ENCODE measurements at regions not wholly inside any gene's neighbourhood (a gene's known extent, or its start where the extent isn't known, plus 50 kb on each side); places are given as distances from the start of the nearest gene placed in this dataset.
A peak's percentile ranks its signal among the peaks of the same experiment; 100 is the strongest.

DNA sequence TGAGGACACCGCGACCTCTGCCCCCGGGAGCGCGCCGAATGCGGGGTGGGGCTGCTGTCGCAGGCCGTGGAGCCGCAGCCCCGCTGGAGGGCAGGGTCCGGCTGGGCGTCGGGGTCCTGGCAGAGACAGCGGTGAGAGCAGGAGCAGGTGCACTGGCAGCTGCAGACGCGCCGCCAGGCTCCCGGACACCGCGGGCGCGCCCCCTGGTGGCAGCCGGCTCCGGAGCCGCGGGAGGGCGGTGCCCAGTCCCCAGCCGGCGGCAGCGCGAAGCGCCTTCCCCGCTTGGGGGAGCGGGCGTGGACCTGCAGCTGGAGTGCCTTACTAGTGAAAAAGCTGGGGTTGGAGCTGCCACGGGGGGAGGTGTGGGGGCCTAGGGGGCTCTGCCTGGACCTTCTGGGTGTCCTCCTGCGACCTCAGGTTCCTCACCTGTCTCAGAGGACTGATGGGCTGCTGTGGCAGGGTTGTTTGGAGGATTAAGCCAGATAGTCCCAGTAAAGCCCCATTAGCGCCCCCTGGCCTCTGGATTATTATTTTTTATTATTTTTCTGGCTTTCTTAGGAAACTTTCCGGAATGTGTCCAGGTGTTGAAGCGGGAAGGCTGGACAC, 274.2 kb downstream of the CCDC74A start (continued):
- TF ChIP-seq, protein P1, sequence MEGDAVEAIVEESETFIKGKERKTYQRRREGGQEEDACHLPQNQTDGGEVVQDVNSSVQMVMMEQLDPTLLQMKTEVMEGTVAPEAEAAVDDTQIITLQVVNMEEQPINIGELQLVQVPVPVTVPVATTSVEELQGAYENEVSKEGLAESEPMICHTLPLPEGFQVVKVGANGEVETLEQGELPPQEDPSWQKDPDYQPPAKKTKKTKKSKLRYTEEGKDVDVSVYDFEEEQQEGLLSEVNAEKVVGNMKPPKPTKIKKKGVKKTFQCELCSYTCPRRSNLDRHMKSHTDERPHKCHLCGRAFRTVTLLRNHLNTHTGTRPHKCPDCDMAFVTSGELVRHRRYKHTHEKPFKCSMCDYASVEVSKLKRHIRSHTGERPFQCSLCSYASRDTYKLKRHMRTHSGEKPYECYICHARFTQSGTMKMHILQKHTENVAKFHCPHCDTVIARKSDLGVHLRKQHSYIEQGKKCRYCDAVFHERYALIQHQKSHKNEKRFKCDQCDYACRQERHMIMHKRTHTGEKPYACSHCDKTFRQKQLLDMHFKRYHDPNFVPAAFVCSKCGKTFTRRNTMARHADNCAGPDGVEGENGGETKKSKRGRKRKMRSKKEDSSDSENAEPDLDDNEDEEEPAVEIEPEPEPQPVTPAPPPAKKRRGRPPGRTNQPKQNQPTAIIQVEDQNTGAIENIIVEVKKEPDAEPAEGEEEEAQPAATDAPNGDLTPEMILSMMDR (IDR thresholded peaks at IDR 0.05 in 2 of 3, conservative IDR thresholded peaks at IDR 0.05 in 1 of 3; ENCODE audit: insufficient read depth in 2 of 3, low read depth in 1 of 3, low read length in 3 of 3), result peak; percentile 66 to 91 (median 68)
- TF ChIP-seq, protein P2, sequence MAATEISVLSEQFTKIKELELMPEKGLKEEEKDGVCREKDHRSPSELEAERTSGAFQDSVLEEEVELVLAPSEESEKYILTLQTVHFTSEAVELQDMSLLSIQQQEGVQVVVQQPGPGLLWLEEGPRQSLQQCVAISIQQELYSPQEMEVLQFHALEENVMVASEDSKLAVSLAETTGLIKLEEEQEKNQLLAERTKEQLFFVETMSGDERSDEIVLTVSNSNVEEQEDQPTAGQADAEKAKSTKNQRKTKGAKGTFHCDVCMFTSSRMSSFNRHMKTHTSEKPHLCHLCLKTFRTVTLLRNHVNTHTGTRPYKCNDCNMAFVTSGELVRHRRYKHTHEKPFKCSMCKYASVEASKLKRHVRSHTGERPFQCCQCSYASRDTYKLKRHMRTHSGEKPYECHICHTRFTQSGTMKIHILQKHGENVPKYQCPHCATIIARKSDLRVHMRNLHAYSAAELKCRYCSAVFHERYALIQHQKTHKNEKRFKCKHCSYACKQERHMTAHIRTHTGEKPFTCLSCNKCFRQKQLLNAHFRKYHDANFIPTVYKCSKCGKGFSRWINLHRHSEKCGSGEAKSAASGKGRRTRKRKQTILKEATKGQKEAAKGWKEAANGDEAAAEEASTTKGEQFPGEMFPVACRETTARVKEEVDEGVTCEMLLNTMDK (IDR thresholded peaks at IDR 0.05; ENCODE audit: borderline replicate concordance, insufficient read depth, low read depth, low read length, poor library complexity, severe bottlenecking), result peak; percentile 44
- TF ChIP-seq, protein P3, sequence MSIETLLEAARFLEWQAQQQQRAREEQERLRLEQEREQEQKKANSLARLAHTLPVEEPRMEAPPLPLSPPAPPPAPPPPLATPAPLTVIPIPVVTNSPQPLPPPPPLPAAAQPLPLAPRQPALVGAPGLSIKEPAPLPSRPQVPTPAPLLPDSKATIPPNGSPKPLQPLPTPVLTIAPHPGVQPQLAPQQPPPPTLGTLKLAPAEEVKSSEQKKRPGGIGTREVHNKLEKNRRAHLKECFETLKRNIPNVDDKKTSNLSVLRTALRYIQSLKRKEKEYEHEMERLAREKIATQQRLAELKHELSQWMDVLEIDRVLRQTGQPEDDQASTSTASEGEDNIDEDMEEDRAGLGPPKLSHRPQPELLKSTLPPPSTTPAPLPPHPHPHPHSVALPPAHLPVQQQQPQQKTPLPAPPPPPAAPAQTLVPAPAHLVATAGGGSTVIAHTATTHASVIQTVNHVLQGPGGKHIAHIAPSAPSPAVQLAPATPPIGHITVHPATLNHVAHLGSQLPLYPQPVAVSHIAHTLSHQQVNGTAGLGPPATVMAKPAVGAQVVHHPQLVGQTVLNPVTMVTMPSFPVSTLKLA (conservative IDR thresholded peaks at IDR 0.05), result peak in 1 of 2 experiments; percentile 36; a peak in 1 of 4 replicates
- TF ChIP-seq CXXC5 (CRISPR knock-in tag; IDR thresholded peaks at IDR 0.05) (peak; percentile 22; the same call in 1 of the 2 replicates), SMC3 (conservative IDR thresholded peaks at IDR 0.05; ENCODE audit: insufficient read depth, low read depth, low read length) (peak; percentile 52), HNRNPL (IDR thresholded peaks at IDR 0.05; ENCODE audit: low read depth, low read length) (peak; percentile 85), NONO (IDR thresholded peaks at IDR 0.05; ENCODE audit: low read depth in 2 of 2, low read length in 1 of 2) (0 out of 4 replicates have a peak, but pooled peaks of 1 of the 2 experiments have one; percentile 25), CTBP1 (IDR thresholded peaks at IDR 0.05; ENCODE audit: borderline replicate concordance) (peak; percentile 25; the same call in 1 of the 2 replicates)
- TF ChIP-seq, protein P4, sequence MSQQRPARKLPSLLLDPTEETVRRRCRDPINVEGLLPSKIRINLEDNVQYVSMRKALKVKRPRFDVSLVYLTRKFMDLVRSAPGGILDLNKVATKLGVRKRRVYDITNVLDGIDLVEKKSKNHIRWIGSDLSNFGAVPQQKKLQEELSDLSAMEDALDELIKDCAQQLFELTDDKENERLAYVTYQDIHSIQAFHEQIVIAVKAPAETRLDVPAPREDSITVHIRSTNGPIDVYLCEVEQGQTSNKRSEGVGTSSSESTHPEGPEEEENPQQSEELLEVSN (IDR thresholded peaks at IDR 0.05; ENCODE audit: borderline replicate concordance in 1 of 2, extremely low read depth in 1 of 2, insufficient read depth in 1 of 2, insufficient read length in 1 of 2, low read depth in 1 of 2, low read length in 1 of 2, poor library complexity in 1 of 2, severe bottlenecking in 1 of 2), result peak in 1 of 2 experiments; percentile 64

Data from K562 (cell line).